Esophagus squamous epithelium (tissue), 4 donors: ENCODE measurements at regions not wholly inside any gene's neighbourhood (a gene's known extent, or its start where the extent isn't known, plus 50 kb on each side); places are given as distances from the start of the nearest gene placed in this dataset.

Experiments used
- POLR2A ChIP-seq, 4 donors: fragments of 450-650 bp; IDR thresholded peaks; one replicate each; pipeline ENCODE4 v1.6.1; 2017; ENCODE audit warnings: antibody characterized with exemption in 4 of 4, mild to moderate bottlenecking in 4 of 4, moderate library complexity in 3 of 4
- TF ChIP-seq, protein P1 (sequence below), 6 experiments: fragments of 450-650 bp in 4 of 6; fragments of 200-600 bp in 2 of 6; sonication (generic) in 2 of 6; IDR thresholded peaks; one replicate each; pipeline ENCODE4 v1.5.1; 2016 to 2019; ENCODE audit warnings: antibody characterized with exemption in 6 of 6, mild to moderate bottlenecking in 4 of 6, moderate library complexity in 4 of 6

DNA sequence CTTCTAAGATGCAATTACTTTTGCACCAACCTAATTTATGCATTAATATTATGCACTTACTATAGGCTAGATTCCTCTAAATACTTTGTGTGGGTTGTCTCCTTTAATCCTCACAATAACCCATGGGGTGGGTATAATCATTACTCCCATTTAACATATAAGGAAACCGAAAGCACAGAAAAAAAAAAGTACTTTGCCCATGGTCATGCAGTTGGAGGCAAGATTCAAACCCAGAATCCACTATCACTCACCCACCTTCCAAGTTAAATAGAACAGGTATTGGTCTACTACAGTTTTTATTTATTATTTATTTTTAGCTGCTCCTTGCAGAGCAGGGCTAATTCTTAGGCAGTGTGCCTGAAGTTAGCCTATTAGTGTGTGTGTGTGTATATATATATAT is 76.6 kb upstream of the FZD7 start:
- TF ChIP-seq POLR2A (IDR thresholded peaks at IDR 0.05) = no peak
- TF ChIP-seq, protein P1, sequence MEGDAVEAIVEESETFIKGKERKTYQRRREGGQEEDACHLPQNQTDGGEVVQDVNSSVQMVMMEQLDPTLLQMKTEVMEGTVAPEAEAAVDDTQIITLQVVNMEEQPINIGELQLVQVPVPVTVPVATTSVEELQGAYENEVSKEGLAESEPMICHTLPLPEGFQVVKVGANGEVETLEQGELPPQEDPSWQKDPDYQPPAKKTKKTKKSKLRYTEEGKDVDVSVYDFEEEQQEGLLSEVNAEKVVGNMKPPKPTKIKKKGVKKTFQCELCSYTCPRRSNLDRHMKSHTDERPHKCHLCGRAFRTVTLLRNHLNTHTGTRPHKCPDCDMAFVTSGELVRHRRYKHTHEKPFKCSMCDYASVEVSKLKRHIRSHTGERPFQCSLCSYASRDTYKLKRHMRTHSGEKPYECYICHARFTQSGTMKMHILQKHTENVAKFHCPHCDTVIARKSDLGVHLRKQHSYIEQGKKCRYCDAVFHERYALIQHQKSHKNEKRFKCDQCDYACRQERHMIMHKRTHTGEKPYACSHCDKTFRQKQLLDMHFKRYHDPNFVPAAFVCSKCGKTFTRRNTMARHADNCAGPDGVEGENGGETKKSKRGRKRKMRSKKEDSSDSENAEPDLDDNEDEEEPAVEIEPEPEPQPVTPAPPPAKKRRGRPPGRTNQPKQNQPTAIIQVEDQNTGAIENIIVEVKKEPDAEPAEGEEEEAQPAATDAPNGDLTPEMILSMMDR (IDR thresholded peaks at IDR 0.05) = no peak
